ENCODE measurements at regions not wholly inside any gene's neighbourhood (a gene's known extent, or its start where the extent isn't known, plus 50 kb on each side); places are given as distances from the start of the nearest gene placed in this dataset.
"Not testable (repeated sequence)": the region's sequence is repeated elsewhere in the genome, so short reads cannot be mapped to it uniquely, and the experiment has no call there.

GRCh38 chr12:63002059-63002458, 67.1 kb upstream of the PPM1H start:
- H3K9ac ChIP-seq (ENCODE audit: low read depth in 1 of 2, low read length in 2 of 2); H3K4me1 ChIP-seq (ENCODE audit: control insufficient read depth in 1 of 2, insufficient read depth in 2 of 2, low read length in 2 of 2); H3K27me3 ChIP-seq (ENCODE audit: control insufficient read depth in 1 of 2, insufficient read depth in 2 of 2, low read length in 2 of 2); H3K9me3 ChIP-seq (ENCODE audit: control insufficient read depth in 1 of 2, low read length in 2 of 2); H3K36me3 ChIP-seq (ENCODE audit: control insufficient read depth in 1 of 2, insufficient read depth in 2 of 2, low read length in 2 of 2); H3K27ac ChIP-seq (ENCODE audit: low read depth, low read length); H3K4me3 ChIP-seq (ENCODE audit: low read depth in 1 of 2, low read length in 2 of 2): not testable (repeated sequence)

- H3K9ac ChIP-seq (ENCODE audit: low read depth in 1 of 2, low read length in 2 of 2), result no peak overlapping the region
- H3K4me1 ChIP-seq (ENCODE audit: control insufficient read depth in 1 of 2, insufficient read depth in 2 of 2, low read length in 2 of 2), result no peaks in the 10 kb centered on the region
- H3K4me3 ChIP-seq (ENCODE audit: low read depth in 1 of 2, low read length in 2 of 2), result no peak overlapping the region
- H3K27me3 ChIP-seq (ENCODE audit: control insufficient read depth in 1 of 2, insufficient read depth in 2 of 2, low read length in 2 of 2), result no peaks in the 10 kb centered on the region
- H3K9me3 ChIP-seq (ENCODE audit: control insufficient read depth in 1 of 2, low read length in 2 of 2), result no peaks in the 10 kb centered on the region
- H3K27ac ChIP-seq (ENCODE audit: low read depth, low read length), result no peak overlapping the region
- no peaks in the 10 kb centered on the region for H3K36me3 ChIP-seq (ENCODE audit: control insufficient read depth in 1 of 2, insufficient read depth in 2 of 2, low read length in 2 of 2)
Measured at GRCh38 chr12:62998454-62998853, 63.5 kb upstream of the PPM1H start.

GRCh38 chr12:62995097-62995496, 60.1 kb upstream of the PPM1H start:
- Histone ChIP-seq H3K36me3 (ENCODE audit: control insufficient read depth in 1 of 2, insufficient read depth in 2 of 2, low read length in 2 of 2) (no peaks in the 10 kb centered on the region), H3K27me3 (ENCODE audit: control insufficient read depth in 1 of 2, insufficient read depth in 2 of 2, low read length in 2 of 2) (no peaks in the 10 kb centered on the region), H3K27ac (ENCODE audit: low read depth, low read length) (no peak overlapping the region), H3K4me1 (ENCODE audit: control insufficient read depth in 1 of 2, insufficient read depth in 2 of 2, low read length in 2 of 2) (no peaks in the 10 kb centered on the region), H3K9ac (ENCODE audit: low read depth in 1 of 2, low read length in 2 of 2) (no peak overlapping the region), H3K9me3 (ENCODE audit: control insufficient read depth in 1 of 2, low read length in 2 of 2) (no peaks in the 10 kb centered on the region), H3K4me3 (ENCODE audit: low read depth in 1 of 2, low read length in 2 of 2) (no peak overlapping the region)

GRCh38 chr12:62986844-62987243, 51.9 kb upstream of the PPM1H start:
- Histone ChIP-seq H3K9ac (ENCODE audit: low read depth in 1 of 2, low read length in 2 of 2) (no peak overlapping the region), H3K27me3 (ENCODE audit: control insufficient read depth in 1 of 2, insufficient read depth in 2 of 2, low read length in 2 of 2) (no peaks in the 10 kb centered on the region), H3K9me3 (ENCODE audit: control insufficient read depth in 1 of 2, low read length in 2 of 2) (no peaks in the 10 kb centered on the region), H3K4me3 (ENCODE audit: low read depth in 1 of 2, low read length in 2 of 2) (no peak overlapping the region), H3K27ac (ENCODE audit: low read depth, low read length) (no peak overlapping the region), H3K4me1 (ENCODE audit: control insufficient read depth in 1 of 2, insufficient read depth in 2 of 2, low read length in 2 of 2) (no peaks in the 10 kb centered on the region), H3K36me3 (ENCODE audit: control insufficient read depth in 1 of 2, insufficient read depth in 2 of 2, low read length in 2 of 2) (no peaks in the 10 kb centered on the region)
